ENCODE measurements at regions not wholly inside any gene's neighbourhood (a gene's known extent, or its start where the extent isn't known, plus 50 kb on each side); places are given as distances from the start of the nearest gene placed in this dataset.
"Not testable (repeated sequence)": the region's sequence is repeated elsewhere in the genome, so short reads cannot be mapped to it uniquely, and the experiment has no call there.

GRCh38 chr1:164155347-164155746, 403.6 kb upstream of the PBX1 start:
- no peak for TF ChIP-seq CTCF (IDR thresholded peaks at IDR 0.05; ENCODE audit: low read depth, low read length)
- DNase-seq (ENCODE audit: extremely low read depth, low read depth) = no peak

- no peak for TF ChIP-seq CTCF (IDR thresholded peaks at IDR 0.05; ENCODE audit: low read depth, low read length)
- no peak for DNase-seq (ENCODE audit: extremely low read depth, low read depth)
These were observed 395.6 kb upstream of the PBX1 start for GRCh38 chr1:164163289-164163849.

GRCh38 chr1:164165466-164165865, 393.5 kb upstream of the PBX1 start:
- no peak for TF ChIP-seq CTCF (IDR thresholded peaks at IDR 0.05; ENCODE audit: low read depth, low read length)
- no peak for DNase-seq (ENCODE audit: extremely low read depth, low read depth)

GRCh38 chr1:164166454-164166853, 392.5 kb upstream of the PBX1 start:
- DNase-seq (ENCODE audit: extremely low read depth, low read depth) = not testable (repeated sequence)
- TF ChIP-seq CTCF (IDR thresholded peaks at IDR 0.05; ENCODE audit: low read depth, low read length) = peak; percentile 42

GRCh38 chr1:164177118-164177517, 381.9 kb upstream of the PBX1 start:
- no peak for TF ChIP-seq CTCF (IDR thresholded peaks at IDR 0.05; ENCODE audit: low read depth, low read length)
- DNase-seq (ENCODE audit: extremely low read depth, low read depth) = no peak

- DNase-seq (ENCODE audit: extremely low read depth, low read depth) = no peak
- TF ChIP-seq CTCF (IDR thresholded peaks at IDR 0.05; ENCODE audit: low read depth, low read length) = no peak
These were observed 378.2 kb upstream of the PBX1 start for GRCh38 chr1:164180824-164181223.

- DNase-seq (ENCODE audit: extremely low read depth, low read depth) = no peak
- no peak for TF ChIP-seq CTCF (IDR thresholded peaks at IDR 0.05; ENCODE audit: low read depth, low read length)
These were observed 374.9 kb upstream of the PBX1 start for GRCh38 chr1:164183854-164184635.

Data from AG09319 (cell line).